VCaP (cell line): ENCODE measurements at regions not wholly inside any gene's neighbourhood (a gene's known extent, or its start where the extent isn't known, plus 50 kb on each side); places are given as distances from the start of the nearest gene placed in this dataset.

ENCODE experiments used
- H3K27ac ChIP-seq: fragments of 450-650 bp; 2 replicates; pipeline ENCODE4 v1.5.1; 2017
- CTCF ChIP-seq: fragments of 450-650 bp; conservative IDR thresholded peaks from 2 replicates; pipeline ENCODE4 v1.5.1; 2017; ENCODE audit warnings: mild to moderate bottlenecking, moderate library complexity

GRCh38 chr11:42043312-42043711 lies 583.9 kb upstream of the LRRC4C start:
- no peak overlapping the region for H3K27ac ChIP-seq
- TF ChIP-seq CTCF = no peak

- no peak for TF ChIP-seq CTCF
- peak overlapping the region; percentile 9; the same call in 1 of the 2 replicates for H3K27ac ChIP-seq
These were observed 588.4 kb upstream of the LRRC4C start for GRCh38 chr11:42047637-42048555.

- no peak for TF ChIP-seq CTCF
- no peak overlapping the region for H3K27ac ChIP-seq
These were observed 589.7 kb upstream of the LRRC4C start for GRCh38 chr11:42049186-42049585.

GRCh38 chr11:42049650-42050049 lies 590.2 kb upstream of the LRRC4C start:
- no peak for TF ChIP-seq CTCF

GRCh38 chr11:42054351-42054900 lies 595.0 kb upstream of the LRRC4C start:
- no peak overlapping the region for H3K27ac ChIP-seq
- TF ChIP-seq CTCF = no peak

More at GRCh38 chr11:42049650-42050049, 590.2 kb upstream of the LRRC4C start:
- H3K27ac ChIP-seq = no peak overlapping the region

- no peak for TF ChIP-seq CTCF
- H3K27ac ChIP-seq = no peak overlapping the region
These were observed 596.2 kb upstream of the LRRC4C start for GRCh38 chr11:42055606-42056005.

- H3K27ac ChIP-seq = no peak overlapping the region
- TF ChIP-seq CTCF = no peak
These were observed 599.3 kb upstream of the LRRC4C start for GRCh38 chr11:42058794-42059193.
